Kidney glomerular epithelial cell (primary cell): ENCODE measurements at regions not wholly inside any gene's neighbourhood (a gene's known extent, or its start where the extent isn't known, plus 50 kb on each side); places are given as distances from the start of the nearest gene placed in this dataset.

Source experiments
- DNase-seq: peaks from one replicate; lab custom pipeline; 2025; lab: John Stamatoyannopoulos, UW

DNA sequence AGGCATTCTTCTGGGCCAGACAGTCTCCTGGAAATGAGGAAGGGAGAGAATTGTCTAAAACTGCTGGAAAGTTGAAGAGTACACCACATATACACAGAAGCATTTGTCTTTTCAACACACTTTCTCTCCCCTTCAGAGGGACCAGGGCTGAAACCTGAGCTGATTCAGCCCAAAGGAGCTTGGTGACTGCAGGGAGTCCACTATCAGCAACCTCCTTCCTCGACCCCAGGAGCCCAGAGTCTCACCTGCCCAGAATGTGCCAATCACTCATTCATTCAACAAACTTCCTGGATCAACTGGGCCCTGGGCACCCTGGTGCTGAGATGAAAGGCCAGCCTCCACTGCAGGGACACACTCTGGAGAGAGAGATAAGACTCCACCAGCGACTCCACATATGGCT lies 128.9 kb upstream of the VSTM2B start:
- no peak for DNase-seq

DNA sequence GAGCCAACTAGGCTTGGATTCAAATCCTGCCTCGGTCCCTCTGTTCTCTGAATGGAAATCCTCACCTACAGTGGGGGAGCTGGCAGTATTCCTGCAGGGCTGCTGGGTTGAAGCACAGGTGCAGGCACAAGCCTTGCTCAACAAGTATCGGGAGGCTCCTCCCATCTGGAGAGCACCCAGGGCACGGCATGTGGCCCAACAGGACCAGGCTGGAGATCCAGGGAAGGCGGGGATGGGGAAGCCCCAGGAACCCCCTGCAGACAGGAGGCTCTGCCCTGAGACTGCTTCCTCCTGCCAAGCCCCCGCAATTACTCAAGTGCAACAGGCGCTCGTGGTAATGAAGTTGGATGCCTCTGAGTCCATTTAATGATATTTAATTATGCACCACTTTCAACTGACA lies 128.0 kb upstream of the VSTM2B start:
- no peak for DNase-seq

DNA sequence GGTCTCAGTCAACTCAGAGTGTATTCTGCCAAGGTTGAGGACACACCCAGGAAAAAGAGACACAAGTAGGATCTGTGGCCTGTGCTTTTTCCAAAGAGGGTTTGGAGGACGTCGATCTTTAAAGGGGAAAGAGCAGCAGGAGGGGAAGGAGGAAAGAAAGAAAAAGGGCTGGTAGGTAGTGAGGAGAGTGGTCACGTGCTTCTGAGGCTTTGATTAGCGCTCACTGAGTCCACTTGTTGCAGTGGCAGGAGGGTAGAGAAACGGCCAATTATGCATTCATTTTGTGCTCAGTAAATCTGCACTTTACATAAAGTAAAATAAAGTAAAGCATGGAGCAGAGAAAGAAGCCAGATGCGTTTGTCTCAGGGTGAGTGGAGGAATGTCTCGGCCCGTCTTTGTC lies 126.0 kb upstream of the VSTM2B start:
- DNase-seq: no peak

DNA sequence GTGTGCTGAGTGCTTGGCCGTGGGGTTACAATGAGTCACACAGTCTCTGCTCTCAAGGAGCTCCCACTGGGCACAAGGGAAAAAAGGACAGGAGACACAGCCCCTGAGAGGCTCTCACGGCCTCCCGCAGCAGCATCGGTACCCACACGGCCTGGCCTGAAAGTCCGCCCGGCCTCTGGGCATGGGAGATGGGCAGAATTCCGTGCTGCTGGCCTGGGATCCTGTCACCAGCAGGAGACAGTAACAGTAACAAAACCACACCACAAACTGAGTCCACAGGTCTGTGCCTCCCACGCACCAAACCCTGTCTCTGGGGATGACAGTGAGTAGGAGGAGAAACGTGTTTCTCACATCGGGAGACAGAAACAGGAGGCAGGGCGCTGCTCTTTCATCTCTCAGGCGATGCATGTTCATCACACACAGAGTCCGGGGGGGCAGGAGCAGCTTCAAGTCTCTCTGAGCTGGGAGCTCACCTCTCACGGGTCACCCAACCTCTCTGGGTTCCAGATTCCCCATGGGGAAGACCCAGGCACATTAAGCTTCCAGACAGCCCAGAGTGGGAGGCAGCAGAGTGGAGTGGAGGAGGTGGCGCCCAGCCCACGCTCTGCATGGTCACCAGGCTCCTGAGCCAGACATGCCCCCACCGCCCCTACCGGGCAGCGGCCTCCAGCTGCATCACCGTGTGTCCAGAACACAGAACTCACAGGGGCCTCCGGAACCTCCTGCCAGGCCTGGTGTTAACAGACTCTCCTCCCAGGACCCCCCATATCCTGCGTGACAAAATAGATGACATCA lies 124.7 kb upstream of the VSTM2B start:
- peak; percentile 32 for DNase-seq

DNA sequence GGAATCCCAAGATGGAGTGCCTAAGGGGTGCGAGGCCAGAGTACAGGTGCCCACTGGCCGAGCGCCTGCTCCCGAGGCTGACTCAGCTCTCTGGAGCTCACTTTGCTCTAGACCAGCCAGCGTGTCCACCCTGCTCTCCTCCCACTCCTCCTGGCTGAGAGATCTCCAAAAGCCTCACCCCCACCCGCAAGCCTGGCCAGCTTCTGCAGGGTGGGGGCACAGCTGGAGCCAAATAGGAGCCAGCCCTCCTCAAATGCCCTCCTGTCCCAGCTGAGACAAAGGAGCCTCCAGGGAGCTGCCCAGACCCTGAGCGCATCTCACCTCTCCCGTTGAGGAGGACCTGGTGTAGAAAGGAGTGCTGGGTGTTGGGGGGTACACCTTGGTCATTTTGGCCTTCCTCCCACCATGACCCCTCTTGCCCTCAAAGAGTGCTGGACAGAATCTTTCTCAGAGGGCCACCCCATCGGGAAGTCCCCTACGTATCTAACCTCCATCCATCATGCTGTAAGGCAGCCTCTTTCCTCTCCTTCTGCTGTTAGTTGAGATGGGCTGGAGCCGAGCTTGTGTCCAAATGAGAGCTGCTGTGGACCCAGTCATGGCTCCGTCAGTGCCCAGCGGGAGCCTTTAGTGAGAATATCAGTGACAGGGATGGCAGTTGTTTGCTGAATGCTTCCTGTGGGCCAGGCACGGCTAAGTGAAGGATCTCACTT lies 123.9 kb upstream of the VSTM2B start:
- peak; percentile 1 for DNase-seq

DNA sequence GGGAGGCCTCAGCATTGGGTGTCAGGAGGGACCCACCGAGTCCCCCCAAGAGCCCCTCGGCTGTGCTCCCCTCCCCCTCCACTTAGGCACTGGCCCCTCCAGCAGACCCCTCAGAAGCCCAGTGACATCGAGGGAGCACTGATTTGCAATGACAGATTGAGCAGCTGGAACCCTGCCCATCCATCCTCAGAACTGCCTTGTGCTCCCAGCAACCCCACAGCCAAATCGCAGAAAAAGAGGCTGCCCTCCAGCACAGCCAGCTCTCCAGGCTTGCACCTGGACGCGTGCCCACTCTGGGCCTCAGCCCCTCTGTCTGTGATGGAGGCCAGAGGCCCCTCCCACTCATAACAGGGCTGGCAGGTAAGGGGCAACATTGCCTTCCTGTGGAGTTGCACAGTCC lies 123.2 kb upstream of the VSTM2B start:
- no peak for DNase-seq

DNA sequence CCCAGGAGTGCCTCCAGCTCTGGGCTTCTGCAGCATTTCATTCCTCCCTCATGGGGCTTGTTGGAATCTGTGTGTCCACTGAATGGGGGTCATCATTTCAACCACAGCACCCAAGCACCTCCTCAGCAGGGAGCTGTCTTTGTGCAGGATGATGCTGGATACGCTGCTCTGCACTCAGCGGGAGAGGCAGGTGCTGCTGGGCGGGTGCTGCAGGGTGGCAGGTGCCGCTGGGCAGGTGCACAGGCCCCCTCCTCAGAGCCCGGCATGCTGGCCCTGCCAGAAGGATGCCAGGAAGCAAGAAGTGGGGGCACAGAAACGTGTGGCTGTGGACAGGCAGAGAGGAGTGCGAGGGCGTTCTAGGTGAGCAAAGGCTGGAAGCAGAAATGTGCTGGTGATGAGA lies 121.8 kb upstream of the VSTM2B start:
- DNase-seq: no peak

DNA sequence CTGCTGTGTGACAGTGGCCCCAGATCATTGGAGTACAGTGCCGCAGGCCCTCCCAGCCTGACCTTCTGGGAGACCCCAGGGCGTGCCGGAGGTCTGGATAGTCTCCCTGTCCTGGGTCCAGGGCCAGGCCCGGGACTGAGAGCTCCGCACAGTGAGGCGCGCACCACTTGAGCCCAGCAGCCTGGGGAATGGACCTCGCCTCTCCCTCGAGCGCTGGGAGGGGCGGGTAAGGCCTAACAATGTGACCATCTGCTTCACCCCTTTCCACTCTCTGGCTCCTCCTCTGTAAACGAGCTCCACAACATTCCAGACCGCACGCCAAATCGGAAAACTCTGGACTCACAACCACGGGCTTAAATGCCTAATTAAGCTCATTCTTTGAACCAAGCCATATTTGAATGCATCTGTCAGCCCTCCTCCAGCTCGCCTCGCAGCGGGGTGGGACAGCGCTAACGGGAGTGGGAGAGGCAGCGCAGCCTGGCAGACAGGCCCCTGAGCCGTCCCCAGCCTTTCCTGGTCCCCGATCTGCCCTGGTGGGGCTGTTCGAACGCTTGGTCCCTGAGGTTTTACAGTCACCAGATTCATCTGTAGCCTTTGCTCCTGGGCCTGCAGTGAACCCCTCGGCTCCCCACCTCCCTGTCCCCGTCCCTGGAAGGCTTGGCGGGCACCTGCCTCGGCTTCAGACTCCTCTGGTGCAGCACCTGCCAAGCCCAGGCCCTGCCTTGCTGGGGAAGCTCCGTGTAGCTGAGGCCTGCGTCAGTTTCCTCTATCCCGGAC lies 120.7 kb upstream of the VSTM2B start:
- no peak for DNase-seq

DNA sequence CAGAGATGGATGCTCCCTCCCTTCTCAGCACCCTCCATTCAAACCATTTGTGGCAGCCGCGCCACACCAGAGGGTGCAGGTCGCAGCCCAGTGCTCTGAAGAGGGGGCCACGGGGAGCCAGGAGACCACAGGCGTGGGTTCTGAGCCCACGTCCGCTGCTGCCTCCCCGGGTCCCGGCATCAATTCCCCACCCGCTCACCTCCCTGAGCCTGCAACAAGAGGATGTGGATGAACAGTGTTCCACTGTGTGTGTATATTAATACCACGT lies 120.1 kb upstream of the VSTM2B start:
- no peak for DNase-seq

DNA sequence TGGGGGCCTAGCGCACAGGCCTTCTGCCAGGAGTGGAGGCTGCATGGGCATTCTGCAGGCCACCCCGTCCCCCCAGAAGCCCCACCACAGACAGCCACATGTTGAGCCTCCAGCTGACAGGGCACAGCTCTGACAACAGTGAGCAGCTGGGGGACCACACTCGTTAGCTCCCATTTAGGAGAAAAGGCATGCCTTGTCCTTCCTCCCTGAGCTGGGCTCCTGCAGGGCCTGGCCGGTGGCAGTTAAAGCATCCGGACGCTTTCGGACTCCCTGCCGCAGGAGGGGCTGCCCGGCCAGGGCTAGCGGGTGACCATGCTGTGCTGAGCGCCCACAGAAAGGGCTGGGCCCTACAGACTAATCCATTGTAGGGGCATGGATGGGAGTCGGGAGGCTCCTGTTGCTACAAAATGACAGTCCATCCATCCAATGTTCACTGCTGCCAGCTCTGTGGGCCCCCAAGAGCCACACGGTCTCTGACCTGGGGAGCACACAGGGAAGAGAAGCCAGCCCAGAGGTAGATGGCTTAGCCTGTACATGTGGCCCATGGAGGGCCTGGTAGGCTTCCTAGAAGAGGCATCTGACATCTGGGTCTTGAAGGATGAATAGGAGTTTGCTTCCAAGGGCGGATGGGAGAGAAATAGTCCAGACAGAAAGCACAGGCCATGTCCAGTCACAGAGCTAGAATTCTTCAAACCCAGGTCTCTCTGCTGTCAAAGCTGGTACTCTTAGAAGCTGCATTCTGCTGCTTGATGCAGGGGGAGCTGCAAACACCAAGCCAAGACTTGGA lies 116.5 kb upstream of the VSTM2B start:
- no peak for DNase-seq

DNA sequence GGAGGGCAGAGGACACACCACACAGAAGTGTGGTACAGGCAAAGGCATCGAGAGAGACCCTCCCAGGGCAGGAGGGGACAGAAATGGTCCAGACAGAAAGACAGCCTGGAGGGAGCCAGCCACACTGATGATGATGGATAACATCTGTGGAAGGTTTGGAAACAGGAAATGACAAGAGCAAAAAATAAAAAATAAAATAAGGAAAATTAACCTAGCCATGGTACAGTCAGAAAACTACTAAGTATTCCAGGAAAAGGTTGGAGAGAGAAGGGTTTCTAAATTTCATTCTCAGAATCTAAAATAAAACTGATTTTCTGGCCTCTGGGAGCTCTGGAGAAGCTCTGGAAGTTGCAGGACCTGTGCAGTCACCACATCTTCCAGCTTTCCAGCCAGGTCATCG lies 115.2 kb upstream of the VSTM2B start:
- DNase-seq: no peak

DNA sequence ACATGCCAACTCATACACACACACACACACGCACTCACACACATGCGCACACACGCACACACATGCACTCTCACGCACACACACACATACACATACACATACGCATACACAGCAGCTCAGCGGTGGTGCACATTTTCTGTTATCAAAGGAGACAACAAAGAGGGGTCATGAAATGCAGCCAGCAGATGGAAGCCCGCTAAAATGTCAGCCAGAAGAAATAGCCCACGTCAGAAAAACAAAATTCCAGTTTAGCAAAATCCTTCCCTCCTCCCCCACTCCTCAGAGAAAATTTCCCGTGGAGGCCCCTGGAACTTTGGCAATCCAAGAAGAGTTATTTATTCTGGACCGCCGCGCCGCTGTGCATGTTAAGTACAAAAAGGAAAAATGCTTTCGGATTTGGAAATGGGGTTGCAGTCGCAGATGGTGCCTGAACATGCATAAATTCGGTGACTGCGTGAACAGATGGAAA lies 114.6 kb upstream of the VSTM2B start:
- no peak for DNase-seq

DNA sequence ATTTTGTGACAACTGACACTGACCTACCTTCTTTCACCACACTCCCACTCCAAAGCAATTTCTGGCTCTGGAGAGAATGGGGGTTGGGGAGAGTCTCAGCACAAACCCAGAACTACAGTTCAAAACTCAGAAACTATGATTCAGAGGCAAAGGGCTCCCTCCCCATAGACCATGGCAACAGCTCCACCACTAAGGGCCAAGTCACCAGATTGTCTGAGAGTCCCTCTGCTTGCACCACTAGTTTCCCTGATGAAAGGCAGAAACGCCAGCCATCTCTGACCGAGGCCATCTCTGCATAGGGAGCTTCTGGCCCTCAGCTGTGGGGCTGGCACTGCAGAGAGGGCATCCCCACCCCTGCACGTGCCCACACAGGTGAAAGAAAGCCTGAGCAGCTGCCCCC lies 112.4 kb upstream of the VSTM2B start:
- no peak for DNase-seq

DNA sequence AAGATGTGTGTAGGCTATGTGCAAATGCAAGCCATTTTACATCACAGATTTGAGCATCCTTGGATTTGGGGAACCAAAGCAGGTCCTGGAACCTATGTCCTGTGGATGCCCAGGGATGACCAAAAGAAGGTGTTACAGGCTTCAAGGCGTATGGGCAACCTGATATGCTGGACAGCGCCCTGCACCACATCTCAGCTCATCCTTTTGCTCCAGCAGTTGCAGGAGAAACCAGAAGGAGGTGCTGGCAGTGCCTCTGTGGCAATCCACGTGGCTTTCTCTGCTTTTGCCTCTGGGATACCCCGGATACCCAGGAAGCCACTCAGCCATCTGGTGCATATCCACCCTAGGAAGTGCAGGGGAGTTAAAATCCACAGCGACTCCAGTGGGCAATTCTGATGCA lies 110.3 kb upstream of the VSTM2B start:
- no peak for DNase-seq

DNA sequence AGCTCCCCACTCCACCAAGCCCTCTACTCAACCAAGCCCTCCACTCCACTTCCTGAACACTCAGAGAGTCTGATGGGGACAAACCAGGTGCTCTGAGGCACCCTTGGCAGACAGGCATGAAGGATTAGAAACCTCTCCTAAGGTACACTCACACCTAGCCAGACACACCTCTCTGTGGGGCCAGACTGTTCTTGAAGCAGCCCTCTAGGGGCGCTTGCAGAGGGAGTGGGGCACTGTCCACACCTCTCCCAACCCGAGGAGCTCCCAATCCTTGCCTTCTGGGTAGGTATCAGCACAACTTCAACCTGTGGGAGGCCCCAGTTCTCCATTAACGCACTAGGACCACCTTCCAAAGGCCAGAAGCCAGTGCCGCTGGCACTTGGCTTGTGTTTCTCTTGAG lies 108.7 kb upstream of the VSTM2B start:
- no peak for DNase-seq

DNA sequence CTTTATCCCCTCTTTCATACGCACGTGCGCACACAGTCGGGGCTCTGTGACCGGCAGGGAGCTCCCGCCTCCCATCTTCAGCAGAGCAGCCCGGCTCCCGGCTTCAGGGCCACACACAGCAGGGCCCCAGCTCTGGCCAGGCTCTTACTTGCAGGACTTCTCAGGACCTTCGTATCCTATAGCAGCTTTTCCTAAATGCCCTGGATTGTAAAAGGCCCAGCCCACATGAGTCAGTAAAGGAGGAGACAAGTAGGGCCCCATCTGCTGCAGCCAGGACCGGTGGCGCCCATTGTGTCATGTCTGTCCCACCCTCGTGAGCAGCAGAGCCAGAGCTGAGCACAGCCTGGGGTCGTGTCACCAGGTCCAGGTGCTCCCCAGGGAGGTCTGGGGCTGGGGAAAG lies 107.6 kb upstream of the VSTM2B start:
- no peak for DNase-seq

DNA sequence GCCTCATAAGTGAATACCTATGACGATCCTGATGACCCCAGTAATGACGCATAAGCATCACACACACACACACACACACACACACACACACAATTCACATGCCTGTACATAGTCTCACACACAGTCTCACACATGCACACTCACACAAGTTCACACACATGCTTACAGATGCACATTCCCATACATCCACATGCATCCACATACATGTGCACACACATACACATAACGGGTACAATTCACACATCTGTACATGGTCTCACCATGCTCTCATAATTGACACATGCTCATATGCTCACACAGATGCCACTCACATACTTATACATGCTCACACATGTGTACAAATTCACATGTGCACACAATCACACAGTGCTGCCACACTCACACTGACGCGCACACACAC lies 105.7 kb upstream of the VSTM2B start:
- no peak for DNase-seq

DNA sequence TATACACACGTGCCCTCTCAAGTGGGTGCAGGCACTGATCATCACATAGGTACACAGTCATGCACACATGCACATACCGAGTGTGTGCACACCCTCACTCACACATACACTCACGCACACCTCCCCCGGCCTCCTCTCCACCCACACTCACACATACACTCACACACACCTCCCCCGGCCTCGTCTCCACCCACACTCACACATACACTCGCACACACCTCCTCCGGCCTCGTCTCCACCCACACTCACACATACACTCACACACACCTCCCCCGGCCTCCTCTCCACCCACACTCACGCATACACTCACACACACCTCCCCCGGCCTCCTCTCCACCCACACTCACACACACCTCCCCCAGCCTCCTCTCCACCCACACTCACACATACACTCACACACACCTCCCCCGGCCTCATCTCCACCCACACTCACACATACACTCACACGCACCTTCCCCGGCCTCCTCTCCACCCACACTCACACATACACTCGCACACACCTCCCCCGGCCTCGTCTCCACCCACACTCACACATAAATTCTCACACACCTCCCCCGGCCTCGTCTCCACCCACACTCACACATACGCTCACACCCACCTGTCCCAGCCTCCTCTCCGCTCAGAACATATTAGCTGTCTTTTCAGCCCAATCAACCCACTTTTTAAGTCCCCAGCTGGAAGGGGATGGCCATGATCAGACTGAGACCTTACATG lies 105.2 kb upstream of the VSTM2B start:
- no peak for DNase-seq

DNA sequence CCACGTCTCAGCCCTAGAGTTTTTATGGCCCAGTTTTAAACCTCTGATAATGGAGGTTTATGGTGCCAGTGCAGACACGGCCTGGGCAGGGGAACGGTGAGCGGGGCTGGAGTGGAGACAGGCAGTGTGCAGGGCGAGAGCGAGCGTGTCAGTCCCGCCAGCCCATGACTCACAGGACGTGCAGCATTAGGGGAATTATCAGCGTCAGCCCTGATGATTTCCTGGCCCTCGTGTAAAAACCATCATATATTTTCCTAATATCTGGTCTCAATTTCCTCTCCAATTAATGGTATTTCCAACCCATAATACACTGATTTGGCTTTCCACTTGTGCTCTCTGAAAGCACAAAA lies 104.6 kb upstream of the VSTM2B start:
- DNase-seq: no peak

DNA sequence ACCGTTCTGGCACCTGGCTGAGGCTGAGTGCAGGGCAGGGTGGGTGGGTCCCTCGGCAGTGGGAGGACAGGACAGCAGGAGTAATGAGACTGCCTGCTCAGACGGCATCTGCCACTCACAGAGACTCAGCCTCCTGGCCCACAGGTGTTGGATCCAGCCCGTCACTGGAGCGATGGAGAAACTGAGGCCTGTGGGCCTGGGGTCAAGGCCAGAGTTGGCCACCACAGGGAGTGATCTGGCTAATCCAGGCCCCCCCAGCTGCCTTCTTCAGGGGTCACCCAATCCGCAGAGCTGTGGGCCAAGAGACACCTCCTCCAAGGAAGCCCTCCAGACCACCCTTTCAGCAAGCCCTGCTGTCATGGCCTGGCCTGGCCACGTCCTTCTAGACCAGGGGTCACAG lies 103.7 kb upstream of the VSTM2B start:
- DNase-seq: no peak

DNA sequence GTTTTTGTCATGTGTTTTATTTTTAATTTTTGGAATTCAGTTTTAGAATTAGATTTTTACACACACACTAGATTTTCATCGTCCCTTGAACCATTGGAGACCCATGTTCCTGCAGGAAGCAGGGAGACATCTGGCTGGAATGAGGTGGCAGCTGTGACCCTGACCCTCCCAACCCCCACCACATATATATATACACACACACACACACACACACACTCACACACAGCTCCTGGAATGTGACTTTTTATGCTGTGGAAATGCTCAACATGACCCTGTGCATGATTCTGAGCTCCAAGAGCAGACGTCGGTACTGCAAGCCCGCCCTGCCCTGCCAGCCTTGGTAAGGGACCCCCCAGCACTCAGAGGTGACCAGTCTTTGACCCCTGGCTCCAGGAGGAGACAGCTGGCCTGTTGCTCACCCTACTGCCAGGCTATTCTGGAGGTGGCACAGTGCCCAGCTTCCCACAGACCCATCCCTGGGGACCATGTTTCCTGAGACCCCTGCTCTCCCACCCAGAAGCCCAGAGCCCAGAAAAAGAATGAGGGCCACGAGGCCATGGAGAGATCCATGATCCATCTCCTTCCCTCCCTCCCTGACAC lies 103.2 kb upstream of the VSTM2B start:
- DNase-seq: no peak
